SK-N-SH (cell line): ENCODE measurements at regions not wholly inside any gene's neighbourhood (a gene's known extent, or its start where the extent isn't known, plus 50 kb on each side); places are given as distances from the start of the nearest gene placed in this dataset.
A peak's percentile ranks its signal among the peaks of the same experiment; 100 is the strongest.

Experiments
- CTCF ChIA-PET: fragments of 300-600, 350-600 bp; formaldehyde crosslinking; extraction: SDS; loops from one replicate; lab custom pipeline; 2021; lab: Yijun Ruan, JAX
- POLR2A ChIA-PET: fragments of 350-600 bp; sonication (Branson Sonifier 250); formaldehyde crosslinking; extraction: SDS; loops from one replicate; lab custom pipeline; 2020; ENCODE audit warnings: antibody characterized with exemption, inconsistent platforms; lab: Yijun Ruan, JAX
- DNase-seq: peaks from one replicate; pipeline ENCODE4 v3.0.0; 2012
- H2AFZ ChIP-seq: fragments of 200-600 bp; sonication (generic); 2 replicates; pipeline ENCODE4 v1.8.1; 2016; ENCODE audit warnings: antibody characterized with exemption, mild to moderate bottlenecking, low read depth
- H3F3A ChIP-seq: fragments of 200-600 bp; sonication (generic); replicated peaks from 2 replicates; pipeline ENCODE3; 2016; ENCODE audit warnings: antibody characterized with exemption, mild to moderate bottlenecking; ENCODE audit not compliant: insufficient read depth
- H3K27ac ChIP-seq, 2 experiments: fragments of 200-500 bp in 1 of 2; fragments of 200-600 bp in 1 of 2; sonication (Bioruptor generic) in 1 of 2; sonication (generic), shearing (Covaris generic) in 1 of 2; 2 replicates each; pipeline versions ENCODE4 v1.5.1 to v1.6.1; 2014 to 2016; ENCODE audit warnings: low read depth in 2 of 2, inconsistent platforms in 1 of 2, low read length in 1 of 2, mild to moderate bottlenecking in 1 of 2, mixed read lengths in 1 of 2
- H3K27me3 ChIP-seq: fragments of 200-600 bp; sonication (generic), shearing (Covaris generic); 2 replicates; pipeline ENCODE4 v1.6.1; 2016; ENCODE audit warnings: mixed run types; ENCODE audit not compliant: insufficient read depth
- H3K36me3 ChIP-seq, 2 experiments: fragments of 200-500 bp in 1 of 2; fragments of 200-600 bp in 1 of 2; sonication (Bioruptor generic) in 1 of 2; sonication (generic) in 1 of 2; replicated peaks in 1 of 2; 2 replicates each; pipeline versions ENCODE3 to v1.5.1; 2014 to 2016; ENCODE audit warnings: low read length in 1 of 2, mild to moderate bottlenecking in 1 of 2; ENCODE audit not compliant: insufficient read depth in 2 of 2, control insufficient read depth in 1 of 2
- H3K4me1 ChIP-seq, 2 experiments: fragments of 200-500 bp in 1 of 2; fragments of 200-600 bp in 1 of 2; sonication (Bioruptor generic) in 1 of 2; sonication (generic), shearing (Covaris generic) in 1 of 2; 2 replicates each; pipeline versions ENCODE4 v1.5.1 to v1.6.1; 2014 to 2016; ENCODE audit warnings: low read depth in 1 of 2, low read length in 1 of 2, mixed run types in 1 of 2; ENCODE audit not compliant: insufficient read depth in 2 of 2, control insufficient read depth in 1 of 2
- H3K4me2 ChIP-seq: fragments of 200-600 bp; sonication (generic), shearing (Covaris generic); 2 replicates; pipeline ENCODE4 v1.6.1; 2017; ENCODE audit warnings: mixed run types
- H3K4me3 ChIP-seq, 2 experiments: fragments of 200-500 bp in 1 of 2; fragments of 200-600 bp in 1 of 2; sonication (Bioruptor generic) in 1 of 2; sonication (generic), shearing (Covaris generic) in 1 of 2; 2 replicates each; pipeline versions ENCODE4 v1.5.1 to v1.8.1; 2014 to 2016; ENCODE audit warnings: low read depth in 2 of 2, inconsistent platforms in 1 of 2, low read length in 1 of 2, mild to moderate bottlenecking in 1 of 2, mixed read lengths in 1 of 2, moderate library complexity in 1 of 2
- H3K79me2 ChIP-seq: fragments of 200-600 bp; sonication (generic); 2 replicates; pipeline ENCODE4 v1.8.1; 2017; ENCODE audit warnings: mild to moderate bottlenecking; ENCODE audit not compliant: insufficient read depth
- H3K9ac ChIP-seq: fragments of 200-600 bp; sonication (generic); 2 replicates; pipeline ENCODE4 v1.6.1; 2017; ENCODE audit warnings: mixed run types
- H3K9me2 ChIP-seq: fragments of 200-600 bp; sonication (generic); 2 replicates; pipeline ENCODE4 v1.6.1; 2017; ENCODE audit warnings: mixed run types
- H3K9me3 ChIP-seq: fragments of 200-600 bp; sonication (generic); 2 replicates; pipeline ENCODE4 v1.6.1; 2017; ENCODE audit warnings: mixed run types, mild to moderate bottlenecking, moderate library complexity
- H4K20me1 ChIP-seq: fragments of 200-600 bp; sonication (generic); 2 replicates; pipeline ENCODE4 v1.6.1; 2017; ENCODE audit warnings: mild to moderate bottlenecking, mixed run types; ENCODE audit not compliant: insufficient read depth
- ELF1 ChIP-seq: IDR thresholded peaks from 2 replicates; pipeline ENCODE4 v1.4.0; 2012
- EP300 ChIP-seq, 2 experiments: IDR thresholded peaks; 2 replicates each; pipeline versions ENCODE4 v1.4.0 to v1.6.1; 2012; ENCODE audit warnings: borderline replicate concordance in 1 of 2, low read depth in 1 of 2, low read length in 1 of 2
- FOSL2 ChIP-seq: IDR thresholded peaks from 2 replicates; pipeline ENCODE4 v1.4.0; 2012; ENCODE audit warnings: low read depth, mild to moderate bottlenecking, moderate library complexity, borderline replicate concordance
- FOXJ3 ChIP-seq: sonication (generic); formaldehyde crosslinking; IDR thresholded peaks from 2 replicates; pipeline ENCODE4 v1.5.1; 2020; ENCODE audit warnings: mild to moderate bottlenecking, missing genetic modification reagents
- FOXM1 ChIP-seq: IDR thresholded peaks from 2 replicates; pipeline ENCODE4 v1.4.0; 2012; ENCODE audit warnings: low read depth, mild to moderate bottlenecking
- JUND ChIP-seq: IDR thresholded peaks from 2 replicates; pipeline ENCODE4 v1.4.0; 2012
- MEF2A ChIP-seq: IDR thresholded peaks from 2 replicates; pipeline ENCODE4 v1.4.0; 2012; ENCODE audit warnings: low read depth, borderline replicate concordance
- MXI1 ChIP-seq: IDR thresholded peaks from 2 replicates; pipeline ENCODE4 v1.6.1; 2012; ENCODE audit warnings: mild to moderate bottlenecking, low read depth, low read length, improper control_type of control experiment
- NFIC ChIP-seq: IDR thresholded peaks from 2 replicates; pipeline ENCODE4 v1.4.0; 2012; ENCODE audit warnings: borderline replicate concordance
- NRF1 ChIP-seq: IDR thresholded peaks from 2 replicates; pipeline ENCODE4 v1.6.1; 2012; ENCODE audit warnings: low read depth, mild to moderate bottlenecking, low read length
- POLR2AphosphoS5 ChIP-seq: IDR thresholded peaks from 2 replicates; pipeline ENCODE4 v1.6.1; 2012; ENCODE audit warnings: low read depth, low read length
- REST ChIP-seq: IDR thresholded peaks from 2 replicates; pipeline ENCODE4 v1.6.1; 2012; ENCODE audit warnings: mild to moderate bottlenecking, low read depth, low read length, moderate library complexity
- RFX5 ChIP-seq: IDR thresholded peaks from 2 replicates; pipeline ENCODE4 v1.6.1; 2012; ENCODE audit warnings: mild to moderate bottlenecking, improper control_type of control experiment, low read length
- YY1 ChIP-seq: IDR thresholded peaks from 2 replicates; pipeline ENCODE4 v1.4.0; 2012; ENCODE audit warnings: low read depth, mild to moderate bottlenecking
- WGBS: methylation state at CpG from one replicate; pipeline ENCODE4 v1.1.6; 2017; ENCODE audit warnings: low lambda C conversion rate; 5-methylcytosine and 5-hydroxymethylcytosine counted together
- TF ChIP-seq, protein P1 (sequence below): fragments of 200-600 bp; sonication (generic); IDR thresholded peaks from 2 replicates; pipeline ENCODE4 v1.6.1; 2017; ENCODE audit warnings: antibody characterized with exemption, mild to moderate bottlenecking, moderate library complexity

DNA sequence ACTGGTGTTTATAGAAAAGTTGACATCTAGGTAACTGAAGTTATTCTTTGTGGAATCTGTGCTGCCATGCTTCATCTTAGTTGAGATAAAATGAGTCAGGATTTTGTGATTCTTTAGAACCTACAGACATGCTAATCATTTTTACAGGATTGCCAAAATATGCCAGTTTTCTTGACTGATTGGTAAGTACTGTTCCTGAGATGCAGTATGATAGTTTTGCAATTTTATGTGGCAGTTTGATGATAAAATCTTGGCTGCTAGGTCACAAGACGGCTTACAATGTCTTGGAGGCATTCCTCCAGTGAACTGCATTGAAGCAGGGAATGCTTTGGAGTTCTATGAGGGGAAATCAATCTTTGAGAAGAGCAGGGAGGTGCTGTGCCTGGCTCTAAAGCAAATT lies 104.4 kb upstream of the ESX1 start:
- Histone ChIP-seq H3K27ac (no peak overlapping the region), H3F3A (no peaks in the 10 kb centered on the region), H3K79me2 (no peaks in the 10 kb centered on the region), H3K36me3 (no peaks in the 10 kb centered on the region), H3K4me1 (no peaks in the 10 kb centered on the region), H3K4me2 (no peak overlapping the region), H2AFZ (no peak overlapping the region), H4K20me1 (no peaks in the 10 kb centered on the region), H3K9ac (no peak overlapping the region), H3K9me3 (no peaks in the 10 kb centered on the region), H3K4me3 (no peak overlapping the region), H3K9me2 (no peaks in the 10 kb centered on the region), H3K27me3 (peaks cover 7% of the 10 kb centered on the region; the same call in 1 of the 2 replicates)
- POLR2A ChIA-PET: no interaction called here
- TF ChIP-seq POLR2AphosphoS5 (no peak), YY1 (no peak), NFIC (no peak), FOXJ3 (no peak), NRF1 (no peak), ELF1 (no peak), MXI1 (no peak), RFX5 (no peak), FOXM1 (no peak), REST (no peak), JUND (no peak), EP300 (IDR thresholded peaks at IDR 0.05; ENCODE audit: borderline replicate concordance in 1 of 2, low read depth in 1 of 2, low read length in 1 of 2) (no peak)
- TF ChIP-seq, protein P1, sequence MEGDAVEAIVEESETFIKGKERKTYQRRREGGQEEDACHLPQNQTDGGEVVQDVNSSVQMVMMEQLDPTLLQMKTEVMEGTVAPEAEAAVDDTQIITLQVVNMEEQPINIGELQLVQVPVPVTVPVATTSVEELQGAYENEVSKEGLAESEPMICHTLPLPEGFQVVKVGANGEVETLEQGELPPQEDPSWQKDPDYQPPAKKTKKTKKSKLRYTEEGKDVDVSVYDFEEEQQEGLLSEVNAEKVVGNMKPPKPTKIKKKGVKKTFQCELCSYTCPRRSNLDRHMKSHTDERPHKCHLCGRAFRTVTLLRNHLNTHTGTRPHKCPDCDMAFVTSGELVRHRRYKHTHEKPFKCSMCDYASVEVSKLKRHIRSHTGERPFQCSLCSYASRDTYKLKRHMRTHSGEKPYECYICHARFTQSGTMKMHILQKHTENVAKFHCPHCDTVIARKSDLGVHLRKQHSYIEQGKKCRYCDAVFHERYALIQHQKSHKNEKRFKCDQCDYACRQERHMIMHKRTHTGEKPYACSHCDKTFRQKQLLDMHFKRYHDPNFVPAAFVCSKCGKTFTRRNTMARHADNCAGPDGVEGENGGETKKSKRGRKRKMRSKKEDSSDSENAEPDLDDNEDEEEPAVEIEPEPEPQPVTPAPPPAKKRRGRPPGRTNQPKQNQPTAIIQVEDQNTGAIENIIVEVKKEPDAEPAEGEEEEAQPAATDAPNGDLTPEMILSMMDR: no peak
- CTCF ChIA-PET: no interaction called here
- WGBS: 0% methylated on average over 1 of the region's 1 CpG
- DNase-seq: no peak

DNA sequence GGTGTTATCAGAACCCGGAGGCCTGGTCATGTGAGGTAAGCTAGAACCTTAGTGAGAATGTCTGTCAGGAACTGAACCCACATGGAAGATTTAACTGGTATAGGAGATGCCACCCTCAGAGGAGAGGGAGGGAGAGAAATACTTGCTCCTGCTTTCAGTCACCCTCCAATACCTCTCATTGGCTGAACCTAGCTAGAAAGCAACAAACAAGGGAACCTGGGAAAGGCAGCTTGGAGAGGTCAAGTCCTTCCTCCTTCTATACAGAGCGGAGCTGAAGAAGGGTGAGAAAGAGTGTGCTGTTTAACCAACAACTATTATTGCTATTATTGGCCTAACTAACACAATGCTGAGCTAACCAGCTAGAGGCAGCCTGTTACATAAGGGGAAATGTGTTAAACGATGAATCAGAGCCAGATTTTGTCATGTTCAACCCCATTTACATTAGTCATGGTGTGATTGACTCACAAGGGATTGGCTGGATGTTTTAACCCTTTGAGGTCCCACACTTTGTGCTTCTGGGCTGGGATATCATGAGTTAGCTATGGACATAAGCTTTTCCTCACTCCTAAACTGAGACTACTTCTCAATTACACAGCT lies 96.5 kb upstream of the ESX1 start:
- Histone ChIP-seq H3K79me2 (no peaks in the 10 kb centered on the region), H3K36me3 (no peaks in the 10 kb centered on the region), H4K20me1 (no peaks in the 10 kb centered on the region), H2AFZ (no peak overlapping the region), H3K4me2 (no peak overlapping the region), H3K27me3 (peaks cover 28% of the 10 kb centered on the region; the same call in 1 of the 2 replicates), H3K9me2 (no peaks in the 10 kb centered on the region), H3K27ac (no peak overlapping the region), H3K9ac (no peak overlapping the region), H3K4me3 (no peak overlapping the region), H3K4me1 (no peaks in the 10 kb centered on the region), H3K9me3 (no peaks in the 10 kb centered on the region), H3F3A (no peaks in the 10 kb centered on the region)
- ChIA-PET CTCF (interaction anchor here (0.7 kb wide), 1 partner anchor 11 kb away, joined by 3 read pairs; no protein-coding TSS in a partner anchor), POLR2A (no interaction called here)
- 8% methylated on average over 3 of the region's 3 CpGs for WGBS
- no peak for DNase-seq
- TF ChIP-seq, protein P1: no peak
- TF ChIP-seq FOSL2: peak; percentile 15; the same call in 1 of the 2 replicates
- no peak for TF ChIP-seq REST
- no peak for TF ChIP-seq MEF2A
- TF ChIP-seq POLR2AphosphoS5: no peak
- no peak for TF ChIP-seq YY1
